ENCODE measurements at regions not wholly inside any gene's neighbourhood (a gene's known extent, or its start where the extent isn't known, plus 50 kb on each side); places are given as distances from the start of the nearest gene placed in this dataset.
"Not testable (repeated sequence)": the region's sequence is repeated elsewhere in the genome, so short reads cannot be mapped to it uniquely, and the experiment has no call there.

DNA sequence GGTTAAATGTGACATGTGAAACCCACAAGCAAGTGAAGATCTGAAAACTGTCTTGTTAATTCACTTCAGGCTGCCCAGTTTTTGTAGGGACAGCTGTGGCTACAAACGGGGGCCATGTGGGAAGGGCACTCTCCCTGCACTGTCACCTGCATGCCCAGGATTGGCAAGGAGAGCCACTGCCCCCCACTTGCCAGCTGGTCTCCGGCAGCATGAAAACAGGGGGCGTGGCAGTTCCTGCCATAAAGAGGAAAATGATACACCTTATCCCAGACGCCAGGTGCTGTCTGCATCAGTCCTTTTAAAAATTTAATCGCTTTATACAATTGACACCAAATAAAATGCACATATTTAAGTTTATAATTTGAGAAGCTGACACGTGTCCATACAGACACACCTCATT lies 309.1 kb downstream of the KLF13 start:
- H3K36me3 ChIP-seq (ENCODE audit: control insufficient read depth in 2 of 2, insufficient read depth in 2 of 2, low read length in 2 of 2); H3K9ac ChIP-seq (ENCODE audit: low read length in 2 of 2); H3K27me3 ChIP-seq (ENCODE audit: control insufficient read depth in 1 of 2, insufficient read depth in 2 of 2, low read length in 2 of 2); H3K27ac ChIP-seq (ENCODE audit: low read length); H3K4me1 ChIP-seq (ENCODE audit: control insufficient read depth, insufficient read depth, low read length); H3K4me3 ChIP-seq (ENCODE audit: low read length in 2 of 2); H3K9me3 ChIP-seq (ENCODE audit: control insufficient read depth in 2 of 2, low read length in 2 of 2): not testable (repeated sequence)

DNA sequence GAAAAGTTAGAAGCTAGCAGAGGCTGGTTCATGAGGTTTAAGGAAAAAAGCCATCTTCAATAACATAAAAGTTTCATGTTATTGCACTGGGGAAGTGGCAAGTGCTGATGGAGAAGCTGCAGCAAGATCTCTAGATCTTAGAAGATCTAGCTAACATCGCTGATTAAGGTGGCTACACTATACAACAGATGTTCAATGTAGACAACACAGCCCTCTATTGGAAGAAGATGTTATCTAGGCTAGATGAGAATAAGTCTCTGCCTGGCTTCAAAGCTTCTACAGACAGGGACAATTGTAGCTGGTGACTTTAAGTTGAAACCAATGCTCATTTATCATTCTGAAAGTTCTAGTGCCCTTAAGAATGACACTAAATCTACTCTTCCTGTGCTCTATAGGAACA lies 310.3 kb downstream of the KLF13 start:
- not testable (repeated sequence) for H3K27ac ChIP-seq (ENCODE audit: low read length); H3K36me3 ChIP-seq (ENCODE audit: control insufficient read depth in 2 of 2, insufficient read depth in 2 of 2, low read length in 2 of 2); H3K9ac ChIP-seq (ENCODE audit: low read length in 2 of 2); H3K27me3 ChIP-seq (ENCODE audit: control insufficient read depth in 1 of 2, insufficient read depth in 2 of 2, low read length in 2 of 2); H3K4me3 ChIP-seq (ENCODE audit: low read length in 2 of 2); H3K4me1 ChIP-seq (ENCODE audit: control insufficient read depth, insufficient read depth, low read length); H3K9me3 ChIP-seq (ENCODE audit: control insufficient read depth in 2 of 2, low read length in 2 of 2)

DNA sequence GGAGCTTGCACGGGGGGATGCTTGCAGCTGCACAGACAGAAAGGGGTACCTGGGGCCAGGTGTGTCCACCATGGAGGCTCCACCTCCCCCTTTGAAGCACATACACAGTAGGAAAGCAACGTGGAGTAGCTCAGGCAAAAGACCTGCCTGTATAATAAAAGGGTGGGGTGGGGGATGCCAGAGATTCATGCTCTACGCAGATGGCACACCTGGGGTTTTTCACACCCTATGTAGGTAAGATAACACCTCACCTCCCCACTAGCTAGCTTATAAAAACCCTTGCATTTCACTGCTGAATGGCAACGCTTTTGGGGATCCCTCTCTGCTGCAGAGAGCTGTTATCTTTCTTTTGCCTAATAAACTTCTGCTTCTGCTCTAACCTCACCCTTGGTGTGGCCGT lies 317.3 kb downstream of the KLF13 start:
- H3K27me3 ChIP-seq (ENCODE audit: control insufficient read depth in 1 of 2, insufficient read depth in 2 of 2, low read length in 2 of 2); H3K9ac ChIP-seq (ENCODE audit: low read length in 2 of 2); H3K4me1 ChIP-seq (ENCODE audit: control insufficient read depth, insufficient read depth, low read length); H3K9me3 ChIP-seq (ENCODE audit: control insufficient read depth in 2 of 2, low read length in 2 of 2); H3K27ac ChIP-seq (ENCODE audit: low read length); H3K4me3 ChIP-seq (ENCODE audit: low read length in 2 of 2); H3K36me3 ChIP-seq (ENCODE audit: control insufficient read depth in 2 of 2, insufficient read depth in 2 of 2, low read length in 2 of 2): not testable (repeated sequence)

DNA sequence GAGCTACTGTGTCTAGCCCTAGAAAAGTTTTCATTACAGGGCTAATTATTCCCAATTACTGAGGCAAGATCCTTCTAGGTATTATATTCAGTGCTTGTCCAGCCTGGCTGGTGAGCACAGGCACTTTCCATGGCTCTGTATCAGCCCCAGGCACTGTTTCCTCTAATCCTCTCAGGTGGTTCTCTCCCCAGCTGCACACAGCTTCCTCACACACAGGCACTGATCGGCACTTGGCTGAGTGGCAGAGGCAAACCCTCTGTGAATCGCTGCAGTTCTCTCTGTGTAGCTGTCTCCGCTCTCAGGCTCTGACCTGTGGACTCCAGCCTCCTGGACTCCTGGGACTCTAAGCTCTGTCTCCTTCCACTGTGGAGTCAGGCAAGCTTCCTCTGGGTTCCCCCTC lies 318.1 kb downstream of the KLF13 start:
- not testable (repeated sequence) for H3K4me1 ChIP-seq (ENCODE audit: control insufficient read depth, insufficient read depth, low read length); H3K9ac ChIP-seq (ENCODE audit: low read length in 2 of 2); H3K27ac ChIP-seq (ENCODE audit: low read length); H3K36me3 ChIP-seq (ENCODE audit: control insufficient read depth in 2 of 2, insufficient read depth in 2 of 2, low read length in 2 of 2); H3K4me3 ChIP-seq (ENCODE audit: low read length in 2 of 2); H3K9me3 ChIP-seq (ENCODE audit: control insufficient read depth in 2 of 2, low read length in 2 of 2); H3K27me3 ChIP-seq (ENCODE audit: control insufficient read depth in 1 of 2, insufficient read depth in 2 of 2, low read length in 2 of 2)

DNA sequence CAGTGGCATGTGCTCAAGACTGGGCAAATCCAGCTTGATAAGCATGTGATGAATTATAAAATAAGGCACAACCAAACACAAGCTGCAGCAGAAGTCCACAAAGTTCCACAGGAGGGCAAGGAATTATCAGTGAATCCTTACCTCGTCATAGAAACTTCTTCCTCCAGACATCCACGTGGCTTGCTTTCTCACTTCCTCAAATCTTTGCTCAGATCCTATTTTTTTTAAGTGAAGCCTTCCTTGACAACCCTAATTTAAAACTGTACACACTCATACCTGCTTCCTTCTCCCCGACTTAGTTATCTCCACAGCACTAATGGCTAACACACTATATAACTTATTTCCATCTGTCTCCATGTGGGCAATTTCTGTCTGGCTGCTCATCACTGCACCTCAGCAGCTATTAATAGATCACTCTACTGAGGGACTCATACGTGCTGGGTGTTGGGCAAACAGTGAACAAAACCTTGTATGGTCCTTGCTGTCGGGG lies 320.7 kb downstream of the KLF13 start:
- not testable (repeated sequence) for H3K9ac ChIP-seq (ENCODE audit: low read length in 2 of 2); H3K27me3 ChIP-seq (ENCODE audit: control insufficient read depth in 1 of 2, insufficient read depth in 2 of 2, low read length in 2 of 2); H3K36me3 ChIP-seq (ENCODE audit: control insufficient read depth in 2 of 2, insufficient read depth in 2 of 2, low read length in 2 of 2); H3K27ac ChIP-seq (ENCODE audit: low read length); H3K9me3 ChIP-seq (ENCODE audit: control insufficient read depth in 2 of 2, low read length in 2 of 2); H3K4me1 ChIP-seq (ENCODE audit: control insufficient read depth, insufficient read depth, low read length); H3K4me3 ChIP-seq (ENCODE audit: low read length in 2 of 2)

DNA sequence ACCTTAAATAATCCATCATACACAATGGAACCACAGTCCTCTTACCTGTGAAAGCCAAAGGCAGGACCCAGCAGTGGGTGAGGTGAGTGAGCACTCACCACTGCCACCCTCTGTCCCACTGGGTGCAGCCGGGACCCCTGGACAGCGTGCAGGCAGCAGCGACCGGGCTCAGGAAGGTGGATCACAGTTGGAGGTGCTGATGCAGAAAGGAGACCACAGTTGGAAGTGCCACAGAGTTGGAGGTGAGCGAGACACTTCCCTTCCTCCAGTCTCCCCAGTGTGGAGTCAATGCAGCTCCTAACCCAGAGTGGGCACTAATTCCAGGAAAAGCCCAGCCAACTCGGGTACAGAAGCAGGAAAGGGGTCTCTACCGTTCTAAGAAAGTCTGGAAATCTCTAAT lies 323.0 kb downstream of the KLF13 start:
- not testable (repeated sequence) for H3K9ac ChIP-seq (ENCODE audit: low read length in 2 of 2); H3K4me3 ChIP-seq (ENCODE audit: low read length in 2 of 2); H3K27ac ChIP-seq (ENCODE audit: low read length); H3K9me3 ChIP-seq (ENCODE audit: control insufficient read depth in 2 of 2, low read length in 2 of 2); H3K36me3 ChIP-seq (ENCODE audit: control insufficient read depth in 2 of 2, insufficient read depth in 2 of 2, low read length in 2 of 2); H3K4me1 ChIP-seq (ENCODE audit: control insufficient read depth, insufficient read depth, low read length); H3K27me3 ChIP-seq (ENCODE audit: control insufficient read depth in 1 of 2, insufficient read depth in 2 of 2, low read length in 2 of 2)

DNA sequence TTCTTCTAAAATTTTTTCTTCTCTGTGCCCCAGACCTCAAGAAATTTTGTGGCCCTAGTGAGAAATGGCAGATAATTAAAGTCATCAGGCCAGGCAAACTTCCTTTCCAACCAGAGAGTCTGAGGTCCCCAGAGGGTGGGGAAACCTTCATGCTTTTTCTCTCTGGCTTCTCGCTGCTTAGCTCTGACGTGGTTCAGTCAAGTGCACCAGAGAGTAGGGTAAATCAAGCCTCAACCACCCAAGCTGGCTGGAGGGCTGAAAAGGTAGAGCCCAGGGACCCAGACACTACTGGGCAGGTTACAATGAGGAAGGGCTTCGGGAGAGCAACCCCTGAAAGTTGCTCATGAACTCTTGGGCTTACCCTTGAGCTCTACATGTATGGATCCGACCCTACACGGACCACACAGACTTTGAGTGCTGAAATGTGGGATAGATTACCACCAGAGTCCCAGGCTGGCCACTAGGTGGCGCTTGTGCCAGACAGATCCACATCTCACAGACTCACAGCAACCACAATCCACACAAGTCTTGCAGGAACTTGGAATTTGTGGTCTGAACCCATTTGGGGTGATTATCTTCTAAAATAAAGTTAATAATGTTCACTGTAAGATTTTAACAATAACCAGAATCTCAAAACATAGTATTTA lies 323.5 kb downstream of the KLF13 start:
- H3K4me3 ChIP-seq (ENCODE audit: low read length in 2 of 2); H3K27ac ChIP-seq (ENCODE audit: low read length); H3K9ac ChIP-seq (ENCODE audit: low read length in 2 of 2); H3K27me3 ChIP-seq (ENCODE audit: control insufficient read depth in 1 of 2, insufficient read depth in 2 of 2, low read length in 2 of 2); H3K9me3 ChIP-seq (ENCODE audit: control insufficient read depth in 2 of 2, low read length in 2 of 2); H3K36me3 ChIP-seq (ENCODE audit: control insufficient read depth in 2 of 2, insufficient read depth in 2 of 2, low read length in 2 of 2); H3K4me1 ChIP-seq (ENCODE audit: control insufficient read depth, insufficient read depth, low read length): not testable (repeated sequence)

DNA sequence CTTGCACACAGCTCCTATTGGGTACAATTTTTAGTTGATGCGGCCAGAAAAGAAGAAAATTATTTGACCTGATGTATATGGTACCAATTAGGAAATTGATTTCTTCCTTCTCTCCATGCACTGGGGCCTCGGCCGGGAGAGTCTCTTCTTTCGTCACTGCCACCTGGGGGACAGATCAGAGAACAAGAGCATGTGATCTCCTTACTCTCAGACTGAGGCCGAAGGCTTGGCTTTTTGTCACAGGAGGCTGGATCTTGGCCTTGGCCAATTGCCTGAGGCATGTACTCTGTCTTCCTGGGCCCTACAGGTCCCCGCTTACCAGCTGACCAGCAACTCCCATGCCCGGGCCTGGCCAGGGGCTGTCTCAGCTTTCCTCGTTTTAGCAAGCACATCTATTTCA lies 330.3 kb downstream of the KLF13 start:
- not testable (repeated sequence) for H3K4me3 ChIP-seq (ENCODE audit: low read length in 2 of 2); H3K36me3 ChIP-seq (ENCODE audit: control insufficient read depth in 2 of 2, insufficient read depth in 2 of 2, low read length in 2 of 2); H3K27me3 ChIP-seq (ENCODE audit: control insufficient read depth in 1 of 2, insufficient read depth in 2 of 2, low read length in 2 of 2); H3K9ac ChIP-seq (ENCODE audit: low read length in 2 of 2); H3K27ac ChIP-seq (ENCODE audit: low read length); H3K9me3 ChIP-seq (ENCODE audit: control insufficient read depth in 2 of 2, low read length in 2 of 2); H3K4me1 ChIP-seq (ENCODE audit: control insufficient read depth, insufficient read depth, low read length)

DNA sequence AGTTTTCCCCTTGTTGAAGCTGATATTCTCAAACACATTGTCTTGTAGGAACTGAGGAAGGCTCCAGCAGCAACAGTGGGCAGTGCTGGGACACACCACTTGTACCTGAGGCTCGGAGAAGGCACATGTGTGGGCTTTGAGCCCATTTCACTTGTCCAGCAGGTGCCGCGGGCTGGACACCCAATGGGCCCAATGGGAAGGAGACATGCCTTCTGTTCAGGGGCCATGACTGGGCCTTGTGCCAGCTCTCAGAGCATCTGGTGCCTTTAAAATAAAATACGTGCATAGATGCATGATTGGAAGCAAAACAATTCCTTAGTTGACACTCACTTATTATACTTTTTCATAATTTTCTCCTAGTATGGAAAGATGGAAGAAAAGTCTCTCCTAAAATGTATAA lies 334.2 kb downstream of the KLF13 start:
- Histone ChIP-seq H3K9ac (ENCODE audit: low read length in 2 of 2) (no peak overlapping the region), H3K27me3 (ENCODE audit: control insufficient read depth in 1 of 2, insufficient read depth in 2 of 2, low read length in 2 of 2) (no peaks in the 10 kb centered on the region), H3K27ac (ENCODE audit: low read length) (no peak overlapping the region), H3K4me1 (ENCODE audit: control insufficient read depth, insufficient read depth, low read length) (no peaks in the 10 kb centered on the region), H3K4me3 (ENCODE audit: low read length in 2 of 2) (no peak overlapping the region), H3K9me3 (ENCODE audit: control insufficient read depth in 2 of 2, low read length in 2 of 2) (no peaks in the 10 kb centered on the region), H3K36me3 (ENCODE audit: control insufficient read depth in 2 of 2, insufficient read depth in 2 of 2, low read length in 2 of 2) (no peaks in the 10 kb centered on the region)

DNA sequence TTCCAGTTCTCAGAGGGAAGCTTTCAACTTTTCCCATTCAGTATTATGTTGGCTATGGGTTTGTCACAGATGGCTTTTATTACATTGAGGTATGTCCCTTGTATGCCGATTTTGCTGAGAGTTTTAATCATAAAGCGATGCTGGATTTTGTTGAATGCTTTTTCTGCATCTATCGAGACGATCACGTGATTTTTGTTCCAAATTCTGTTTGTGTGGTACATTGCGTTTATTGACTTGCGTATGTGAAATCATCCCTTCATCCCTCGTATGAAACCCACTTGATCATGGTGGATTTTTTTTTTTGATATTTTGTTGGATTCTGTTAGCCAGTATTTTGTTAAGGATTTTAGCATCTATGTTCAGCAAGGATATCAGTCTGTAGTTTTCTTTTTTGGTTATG lies 339.1 kb downstream of the KLF13 start:
- H3K27ac ChIP-seq (ENCODE audit: low read length); H3K9ac ChIP-seq (ENCODE audit: low read length in 2 of 2); H3K9me3 ChIP-seq (ENCODE audit: control insufficient read depth in 2 of 2, low read length in 2 of 2); H3K27me3 ChIP-seq (ENCODE audit: control insufficient read depth in 1 of 2, insufficient read depth in 2 of 2, low read length in 2 of 2); H3K4me1 ChIP-seq (ENCODE audit: control insufficient read depth, insufficient read depth, low read length); H3K36me3 ChIP-seq (ENCODE audit: control insufficient read depth in 2 of 2, insufficient read depth in 2 of 2, low read length in 2 of 2); H3K4me3 ChIP-seq (ENCODE audit: low read length in 2 of 2): not testable (repeated sequence)

DNA sequence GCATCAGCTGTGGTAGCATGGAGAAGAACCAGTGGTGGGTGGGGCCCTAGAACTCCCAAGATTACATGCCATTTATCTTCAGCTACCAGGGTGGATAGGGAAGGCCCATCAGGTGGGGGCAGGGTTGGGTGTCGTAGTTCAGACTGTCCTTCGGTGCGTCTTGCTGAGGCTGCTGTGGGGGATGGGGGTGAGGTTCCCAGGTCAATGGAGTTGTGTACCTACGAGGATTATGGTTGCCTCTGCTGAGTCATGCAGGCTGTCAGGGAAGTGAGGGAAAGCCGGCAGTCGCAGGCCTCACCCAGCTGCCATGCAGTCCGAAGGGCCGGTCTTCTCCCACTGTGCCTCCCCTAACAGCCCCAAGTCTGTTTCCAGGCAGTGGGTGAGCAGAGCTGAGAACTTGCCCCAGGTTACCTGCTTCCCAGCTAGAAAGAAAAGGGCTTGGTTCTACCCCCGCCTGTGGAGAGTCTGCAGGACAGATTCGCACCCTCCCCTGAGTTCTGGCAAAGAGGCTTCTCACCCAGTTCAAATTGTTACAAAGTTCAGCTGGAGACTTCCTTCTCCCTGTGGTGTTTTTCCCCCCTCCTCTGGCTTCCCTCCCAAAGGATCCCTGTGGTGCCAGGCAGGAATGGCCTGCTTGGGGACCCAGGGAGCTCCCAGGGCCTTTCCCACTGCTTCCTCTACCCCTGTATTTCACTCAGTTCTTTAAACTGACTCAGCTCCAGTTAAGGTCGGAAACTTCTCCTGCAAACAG lies 342.7 kb downstream of the KLF13 start:
- H3K9ac ChIP-seq (ENCODE audit: low read length in 2 of 2); H3K9me3 ChIP-seq (ENCODE audit: control insufficient read depth in 2 of 2, low read length in 2 of 2); H3K4me3 ChIP-seq (ENCODE audit: low read length in 2 of 2); H3K4me1 ChIP-seq (ENCODE audit: control insufficient read depth, insufficient read depth, low read length); H3K36me3 ChIP-seq (ENCODE audit: control insufficient read depth in 2 of 2, insufficient read depth in 2 of 2, low read length in 2 of 2); H3K27ac ChIP-seq (ENCODE audit: low read length); H3K27me3 ChIP-seq (ENCODE audit: control insufficient read depth in 1 of 2, insufficient read depth in 2 of 2, low read length in 2 of 2): not testable (repeated sequence)
